ENCODE measurements at regions not wholly inside any gene's neighbourhood (a gene's known extent, or its start where the extent isn't known, plus 50 kb on each side); places are given as distances from the start of the nearest gene placed in this dataset.

- DNase-seq (ENCODE audit: low spot score): no peak
Measured at GRCh38 chr22:48270731-48271130, 1508.3 kb downstream of the TBC1D22A start.

GRCh38 chr22:48268771-48269552, 1506.5 kb downstream of the TBC1D22A start:
- DNase-seq (ENCODE audit: low spot score): no peak

GRCh38 chr22:48268293-48268692, 1505.8 kb downstream of the TBC1D22A start:
- no peak for DNase-seq (ENCODE audit: low spot score)

GRCh38 chr22:48267681-48268080, 1505.2 kb downstream of the TBC1D22A start:
- DNase-seq (ENCODE audit: low spot score): no peak

- DNase-seq (ENCODE audit: low spot score): no peak
Measured at GRCh38 chr22:48265000-48265625, 1502.7 kb downstream of the TBC1D22A start.

GRCh38 chr22:48264586-48264985, 1502.1 kb downstream of the TBC1D22A start:
- no peak for DNase-seq (ENCODE audit: low spot score)

GRCh38 chr22:48263791-48264351, 1501.4 kb downstream of the TBC1D22A start:
- no peak for DNase-seq (ENCODE audit: low spot score)

- DNase-seq (ENCODE audit: low spot score): no peak
Measured at GRCh38 chr22:48263431-48263765, 1500.9 kb downstream of the TBC1D22A start.

- no peak for DNase-seq (ENCODE audit: low spot score)
Measured at GRCh38 chr22:48262596-48263430, 1500.4 kb downstream of the TBC1D22A start.

GRCh38 chr22:48261706-48262105, 1499.3 kb downstream of the TBC1D22A start:
- no peak for DNase-seq (ENCODE audit: low spot score)

- no peak for DNase-seq (ENCODE audit: low spot score)
Measured at GRCh38 chr22:48261048-48261621, 1498.7 kb downstream of the TBC1D22A start.

- no peak for DNase-seq (ENCODE audit: low spot score)
Measured at GRCh38 chr22:48259991-48260670, 1497.7 kb downstream of the TBC1D22A start.

GRCh38 chr22:48258811-48259210, 1496.4 kb downstream of the TBC1D22A start:
- no peak for DNase-seq (ENCODE audit: low spot score)

GRCh38 chr22:48258064-48258701, 1495.7 kb downstream of the TBC1D22A start:
- no peak for DNase-seq (ENCODE audit: low spot score)

GRCh38 chr22:48257685-48258055, 1495.2 kb downstream of the TBC1D22A start:
- DNase-seq (ENCODE audit: low spot score): no peak

- DNase-seq (ENCODE audit: low spot score): no peak
Measured at GRCh38 chr22:48256776-48257684, 1494.6 kb downstream of the TBC1D22A start.

- no peak for DNase-seq (ENCODE audit: low spot score)
Measured at GRCh38 chr22:48256041-48256739, 1493.7 kb downstream of the TBC1D22A start.

GRCh38 chr22:48254311-48254873, 1491.9 kb downstream of the TBC1D22A start:
- DNase-seq (ENCODE audit: low spot score): no peak

- DNase-seq (ENCODE audit: low spot score): no peak
Measured at GRCh38 chr22:48253573-48253972, 1491.1 kb downstream of the TBC1D22A start.
